GM23338 (cell line): ENCODE measurements at regions not wholly inside any gene's neighbourhood (a gene's known extent, or its start where the extent isn't known, plus 50 kb on each side); places are given as distances from the start of the nearest gene placed in this dataset.

Experiments used
- ATAC-seq: fragments of 200-7000 bp; cut with Tn5 transposase; 3 replicates; pipeline ENCODE4 v1.9.1; 2020
- DNase-seq: peaks from one replicate; pipeline ENCODE4 v3.0.0-alpha.2; 2015; ENCODE audit warnings: low spot score
- H2AFZ ChIP-seq: fragments of 200-600 bp; sonication (generic); 2 replicates; pipeline ENCODE4 v1.8.0; 2016; ENCODE audit warnings: antibody characterized with exemption, mild to moderate bottlenecking, moderate library complexity
- H3F3A ChIP-seq: fragments of 200-600 bp; sonication (generic); replicated peaks from 2 replicates; pipeline ENCODE4 v1.8.0; 2017; ENCODE audit warnings: antibody characterized with exemption, mixed run types, low read depth
- H3K27ac ChIP-seq: fragments of 200-600 bp; sonication (generic); 2 replicates; pipeline ENCODE4 v1.6.1; 2016; ENCODE audit warnings: low read depth
- H3K27me3 ChIP-seq: fragments of 200-600 bp; sonication (generic); 2 replicates; pipeline ENCODE4 v1.8.0; 2016; ENCODE audit warnings: mild to moderate bottlenecking, mixed run types, moderate library complexity; ENCODE audit not compliant: insufficient read depth
- H3K36me3 ChIP-seq: fragments of 200-600 bp; sonication (generic); 2 replicates; pipeline ENCODE4 v1.8.0; 2016; ENCODE audit warnings: mild to moderate bottlenecking; ENCODE audit not compliant: insufficient read depth
- H3K4me1 ChIP-seq: fragments of 200-600 bp; sonication (generic); 2 replicates; pipeline ENCODE4 v1.8.0; 2016; ENCODE audit warnings: mild to moderate bottlenecking, moderate library complexity; ENCODE audit not compliant: insufficient read depth
- H3K4me2 ChIP-seq: fragments of 200-600 bp; sonication (generic); 2 replicates; pipeline ENCODE4 v1.7.1; 2017; ENCODE audit warnings: mixed run types
- H3K4me3 ChIP-seq: fragments of 200-600 bp; sonication (generic); 2 replicates; pipeline ENCODE4 v1.6.1; 2016; ENCODE audit warnings: mixed run types
- H3K79me2 ChIP-seq: fragments of 200-600 bp; sonication (generic); replicated peaks from 2 replicates; pipeline ENCODE4 v1.8.0; 2017; ENCODE audit warnings: mild to moderate bottlenecking; ENCODE audit not compliant: insufficient read depth
- H3K9me2 ChIP-seq: fragments of 200-600 bp; sonication (generic); 2 replicates; pipeline ENCODE4 v1.8.0; 2017; ENCODE audit not compliant: insufficient read depth
- H4K20me1 ChIP-seq: fragments of 200-600 bp; sonication (generic); replicated peaks from 2 replicates; pipeline ENCODE4 v1.8.0; 2017; ENCODE audit warnings: mild to moderate bottlenecking; ENCODE audit not compliant: insufficient read depth
- H3K27ac Mint-ChIP-seq: 2 replicates; pipeline ENCODE4 v1.8.0; 2020; ENCODE audit warnings: inconsistent platforms, mild to moderate bottlenecking, moderate library complexity, mixed read lengths
- H3K27me3 Mint-ChIP-seq: 3 replicates; pipeline ENCODE4 v1.8.0; 2022; ENCODE audit warnings: low read depth, mild to moderate bottlenecking, moderate library complexity, mixed read lengths, inconsistent platforms; ENCODE audit not compliant: insufficient read depth, poor library complexity
- H3K36me3 Mint-ChIP-seq: 3 replicates; pipeline ENCODE4 v1.8.0; 2021; ENCODE audit warnings: low read depth, mild to moderate bottlenecking, inconsistent platforms, moderate library complexity, mixed read lengths
- H3K4me1 Mint-ChIP-seq: 3 replicates; pipeline ENCODE4 v1.8.0; 2020; ENCODE audit warnings: mild to moderate bottlenecking, inconsistent platforms, mixed read lengths
- H3K4me3 Mint-ChIP-seq: 3 replicates; pipeline ENCODE4 v1.8.0; 2021; ENCODE audit warnings: moderate library complexity, mild to moderate bottlenecking, inconsistent platforms, mixed read lengths
- H3K9me3 Mint-ChIP-seq: 3 replicates; pipeline ENCODE4 v1.8.0; 2020; ENCODE audit warnings: moderate library complexity, mild to moderate bottlenecking, inconsistent platforms, mixed read lengths
- CREB1 ChIP-seq: fragments of 250-450 bp; sonication (Bioruptor Pico); IDR thresholded peaks from 2 replicates; pipeline ENCODE4 v1.5.0; 2020; ENCODE audit warnings: low read depth, mild to moderate bottlenecking, moderate library complexity
- EZH2 ChIP-seq: fragments of 200-600 bp; sonication (generic); IDR thresholded peaks from one replicate; pipeline ENCODE4 v1.8.0; 2017; ENCODE audit warnings: antibody characterized with exemption, mild to moderate bottlenecking, low read depth; ENCODE audit not compliant: unreplicated experiment
- EZH2phosphoT487 ChIP-seq: fragments of 200-600 bp; sonication (generic); IDR thresholded peaks from one replicate; pipeline ENCODE4 v1.8.1; 2018; ENCODE audit warnings: antibody characterized with exemption; ENCODE audit not compliant: unreplicated experiment
- POLR2AphosphoS5 ChIP-seq: IDR thresholded peaks from 2 replicates; pipeline ENCODE4 v1.6.1; 2016; ENCODE audit warnings: antibody characterized with exemption, low read depth
- STAT1 ChIP-seq: IDR thresholded peaks from one replicate; pipeline ENCODE4 v1.6.1; 2016; ENCODE audit warnings: antibody characterized with exemption; ENCODE audit not compliant: unreplicated experiment
- ZNF114 ChIP-seq: fragments of 250-450 bp; sonication (Bioruptor Pico); IDR thresholded peaks from 2 replicates; pipeline ENCODE4 v1.5.0; 2020; ENCODE audit warnings: mild to moderate bottlenecking, moderate library complexity
- ZNF331 ChIP-seq: fragments of 250-450 bp; sonication (Bioruptor Pico); IDR thresholded peaks from 2 replicates; pipeline ENCODE4 v1.5.0; 2020; ENCODE audit warnings: low read depth, mild to moderate bottlenecking, moderate library complexity
- TF ChIP-seq, protein P1 (sequence below), 2 experiments: fragments of 200-600 bp in 1 of 2; sonication (generic) in 1 of 2; conservative IDR thresholded peaks; 2 replicates each; pipeline versions ENCODE4 v1.5.1 to v1.6.1; 2016 to 2017; ENCODE audit warnings: antibody characterized with exemption in 2 of 2, low read depth in 2 of 2, mild to moderate bottlenecking in 2 of 2, moderate library complexity in 1 of 2

DNA sequence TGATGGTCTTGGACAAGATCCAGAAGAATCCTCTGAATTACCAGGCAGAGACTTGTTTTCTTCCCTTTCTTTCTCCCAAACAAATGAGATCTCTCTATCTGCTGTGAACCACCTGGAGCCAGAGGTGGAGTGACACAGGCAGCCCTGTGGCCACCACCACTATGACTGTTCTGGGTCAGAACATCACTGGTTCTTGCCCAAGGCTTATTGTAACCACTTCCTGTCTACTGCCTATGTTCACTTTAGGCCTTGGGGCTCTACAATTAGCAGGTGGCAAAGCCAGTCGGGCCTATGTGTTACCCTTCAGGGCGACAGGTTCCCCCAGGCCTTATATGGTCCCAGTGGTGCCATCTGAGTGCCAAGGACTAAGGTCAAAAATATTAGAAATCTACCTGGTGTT lies 161.2 kb downstream of the GLUD2 start:
- Histone ChIP-seq H4K20me1 (no peaks in the 10 kb centered on the region), H3K4me2 (no peak overlapping the region), H3F3A (no peaks in the 10 kb centered on the region), H3K4me1 (no peaks in the 10 kb centered on the region), H3K4me3 (no peak overlapping the region), H2AFZ (no peak overlapping the region), H3K36me3 (no peaks in the 10 kb centered on the region), H3K27ac (no peak overlapping the region), H3K79me2 (no peaks in the 10 kb centered on the region), H3K9me2 (no peaks in the 10 kb centered on the region), H3K27me3 (no peaks in the 10 kb centered on the region)
- no peaks in the 10 kb centered on the region for H3K9me3 Mint-ChIP-seq
- ATAC-seq (no peak), DNase-seq (no peak)
- TF ChIP-seq EZH2 (no peak), POLR2AphosphoS5 (no peak)
- peaks cover 4% of the 10 kb centered on the region for H3K27me3 Mint-ChIP-seq
- no peak overlapping the region for H3K4me3 Mint-ChIP-seq
- no peak overlapping the region for H3K27ac Mint-ChIP-seq
- H3K4me1 Mint-ChIP-seq, result no peaks in the 10 kb centered on the region
- H3K36me3 Mint-ChIP-seq, result no peaks in the 10 kb centered on the region

GRCh38 chrX:121216641-121217374 lies 169.4 kb downstream of the GLUD2 start:
- Histone ChIP-seq H3K79me2 (no peaks in the 10 kb centered on the region), H3K36me3 (no peaks in the 10 kb centered on the region), H3F3A (no peaks in the 10 kb centered on the region), H3K9me2 (no peaks in the 10 kb centered on the region), H3K27ac (no peak overlapping the region), H3K27me3 (no peaks in the 10 kb centered on the region), H4K20me1 (no peaks in the 10 kb centered on the region), H3K4me2 (no peak overlapping the region), H2AFZ (no peak overlapping the region), H3K4me3 (no peak overlapping the region), H3K4me1 (no peaks in the 10 kb centered on the region)
- Mint-ChIP-seq H3K27me3 (peaks cover 1% of the 10 kb centered on the region), H3K4me3 (no peak overlapping the region), H3K9me3 (no peaks in the 10 kb centered on the region), H3K4me1 (no peaks in the 10 kb centered on the region), H3K36me3 (no peaks in the 10 kb centered on the region), H3K27ac (no peak overlapping the region)
- ATAC-seq (no peak), DNase-seq (peak; percentile 7)
- no peak for TF ChIP-seq EZH2phosphoT487
- TF ChIP-seq, protein P1, sequence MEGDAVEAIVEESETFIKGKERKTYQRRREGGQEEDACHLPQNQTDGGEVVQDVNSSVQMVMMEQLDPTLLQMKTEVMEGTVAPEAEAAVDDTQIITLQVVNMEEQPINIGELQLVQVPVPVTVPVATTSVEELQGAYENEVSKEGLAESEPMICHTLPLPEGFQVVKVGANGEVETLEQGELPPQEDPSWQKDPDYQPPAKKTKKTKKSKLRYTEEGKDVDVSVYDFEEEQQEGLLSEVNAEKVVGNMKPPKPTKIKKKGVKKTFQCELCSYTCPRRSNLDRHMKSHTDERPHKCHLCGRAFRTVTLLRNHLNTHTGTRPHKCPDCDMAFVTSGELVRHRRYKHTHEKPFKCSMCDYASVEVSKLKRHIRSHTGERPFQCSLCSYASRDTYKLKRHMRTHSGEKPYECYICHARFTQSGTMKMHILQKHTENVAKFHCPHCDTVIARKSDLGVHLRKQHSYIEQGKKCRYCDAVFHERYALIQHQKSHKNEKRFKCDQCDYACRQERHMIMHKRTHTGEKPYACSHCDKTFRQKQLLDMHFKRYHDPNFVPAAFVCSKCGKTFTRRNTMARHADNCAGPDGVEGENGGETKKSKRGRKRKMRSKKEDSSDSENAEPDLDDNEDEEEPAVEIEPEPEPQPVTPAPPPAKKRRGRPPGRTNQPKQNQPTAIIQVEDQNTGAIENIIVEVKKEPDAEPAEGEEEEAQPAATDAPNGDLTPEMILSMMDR (conservative IDR thresholded peaks at IDR 0.05; ENCODE audit: low read depth in 2 of 2), result peak in 1 of 2 experiments; percentile 17; a peak in 1 of 4 replicates

GRCh38 chrX:121221322-121221977 lies 174.0 kb downstream of the GLUD2 start:
- Mint-ChIP-seq H3K9me3 (no peaks in the 10 kb centered on the region), H3K4me1 (no peaks in the 10 kb centered on the region), H3K36me3 (no peaks in the 10 kb centered on the region), H3K27me3 (no peaks in the 10 kb centered on the region), H3K27ac (no peak overlapping the region), H3K4me3 (no peak overlapping the region)
- Histone ChIP-seq H4K20me1 (no peaks in the 10 kb centered on the region), H3K27ac (no peak overlapping the region), H3K36me3 (no peaks in the 10 kb centered on the region), H3K27me3 (no peaks in the 10 kb centered on the region), H3K4me2 (no peak overlapping the region), H3K4me1 (no peaks in the 10 kb centered on the region), H3K9me2 (no peaks in the 10 kb centered on the region), H3F3A (no peaks in the 10 kb centered on the region), H3K79me2 (no peaks in the 10 kb centered on the region), H2AFZ (no peak overlapping the region), H3K4me3 (no peak overlapping the region)
- DNase-seq (no peak), ATAC-seq (no peak)
- TF ChIP-seq ZNF331 (no peak), CREB1 (CRISPR knock-in tag) (no peak), STAT1 (no peak), ZNF114 (no peak), EZH2 (no peak)
- TF ChIP-seq, protein P1 (conservative IDR thresholded peaks at IDR 0.05; ENCODE audit: low read depth in 2 of 2), result no peak
